Type B pancreatic cell (in vitro differentiated cells): ENCODE measurements at regions not wholly inside any gene's neighbourhood (a gene's known extent, or its start where the extent isn't known, plus 50 kb on each side); places are given as distances from the start of the nearest gene placed in this dataset.
"Not testable (repeated sequence)": the region's sequence is repeated elsewhere in the genome, so short reads cannot be mapped to it uniquely, and the experiment has no call there.

ENCODE experiments used
- DNase-seq: peaks from one replicate; pipeline ENCODE4 v3.0.0; 2021; ENCODE audit warnings: mixed read lengths; ENCODE audit not compliant: unreplicated experiment; ENCODE audit errors: extremely low spot score
- H3K27ac Mint-ChIP-seq: 2 replicates; pipeline ENCODE4 v1.8.0; 2021; ENCODE audit warnings: mild to moderate bottlenecking, mixed read lengths
- H3K27me3 Mint-ChIP-seq: 2 replicates; pipeline ENCODE4 v1.8.0; 2021; ENCODE audit warnings: mixed read lengths
- H3K36me3 Mint-ChIP-seq: 2 replicates; pipeline ENCODE4 v1.8.0; 2021; ENCODE audit warnings: mixed read lengths
- H3K4me1 Mint-ChIP-seq: one replicate; pipeline ENCODE4 v1.8.0; 2021; ENCODE audit warnings: mixed read lengths; ENCODE audit not compliant: unreplicated experiment
- H3K4me3 Mint-ChIP-seq: 2 replicates; pipeline ENCODE4 v1.8.0; 2021; ENCODE audit warnings: mild to moderate bottlenecking, mixed read lengths
- H3K9me3 Mint-ChIP-seq: 2 replicates; pipeline ENCODE4 v1.8.0; 2021; ENCODE audit warnings: mixed read lengths
- TF ChIP-seq, protein P1 (sequence below): fragments of 200-600 bp; sonication (generic); conservative IDR thresholded peaks from 2 replicates; pipeline ENCODE4 v1.5.0; 2021; ENCODE audit warnings: antibody characterized with exemption, mild to moderate bottlenecking

DNA sequence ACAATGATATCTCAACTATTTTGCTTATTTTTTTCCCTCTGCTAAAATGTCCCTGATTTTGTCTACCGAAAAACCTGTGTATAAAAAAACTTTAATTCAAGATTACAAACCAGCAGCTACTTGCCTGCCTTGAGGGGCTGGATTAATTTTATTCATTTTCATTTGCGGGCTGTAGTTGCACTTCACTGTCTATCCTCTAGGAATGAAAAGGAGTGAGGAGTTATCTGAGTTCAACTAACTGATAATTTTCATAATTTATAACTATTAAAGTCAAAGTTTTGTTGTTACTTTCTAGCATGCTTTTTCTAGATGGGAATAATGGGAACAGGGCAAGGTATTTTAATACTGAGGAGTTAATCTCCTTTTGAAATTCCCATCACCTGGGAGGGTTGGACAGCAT lies 50.3 kb upstream of the AGTPBP1 start:
- not testable (repeated sequence) for H3K4me3 Mint-ChIP-seq, H3K27ac Mint-ChIP-seq, H3K36me3 Mint-ChIP-seq, H3K9me3 Mint-ChIP-seq, H3K4me1 Mint-ChIP-seq, DNase-seq, H3K27me3 Mint-ChIP-seq
- TF ChIP-seq, protein P1, sequence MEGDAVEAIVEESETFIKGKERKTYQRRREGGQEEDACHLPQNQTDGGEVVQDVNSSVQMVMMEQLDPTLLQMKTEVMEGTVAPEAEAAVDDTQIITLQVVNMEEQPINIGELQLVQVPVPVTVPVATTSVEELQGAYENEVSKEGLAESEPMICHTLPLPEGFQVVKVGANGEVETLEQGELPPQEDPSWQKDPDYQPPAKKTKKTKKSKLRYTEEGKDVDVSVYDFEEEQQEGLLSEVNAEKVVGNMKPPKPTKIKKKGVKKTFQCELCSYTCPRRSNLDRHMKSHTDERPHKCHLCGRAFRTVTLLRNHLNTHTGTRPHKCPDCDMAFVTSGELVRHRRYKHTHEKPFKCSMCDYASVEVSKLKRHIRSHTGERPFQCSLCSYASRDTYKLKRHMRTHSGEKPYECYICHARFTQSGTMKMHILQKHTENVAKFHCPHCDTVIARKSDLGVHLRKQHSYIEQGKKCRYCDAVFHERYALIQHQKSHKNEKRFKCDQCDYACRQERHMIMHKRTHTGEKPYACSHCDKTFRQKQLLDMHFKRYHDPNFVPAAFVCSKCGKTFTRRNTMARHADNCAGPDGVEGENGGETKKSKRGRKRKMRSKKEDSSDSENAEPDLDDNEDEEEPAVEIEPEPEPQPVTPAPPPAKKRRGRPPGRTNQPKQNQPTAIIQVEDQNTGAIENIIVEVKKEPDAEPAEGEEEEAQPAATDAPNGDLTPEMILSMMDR, result peak; percentile 58

DNA sequence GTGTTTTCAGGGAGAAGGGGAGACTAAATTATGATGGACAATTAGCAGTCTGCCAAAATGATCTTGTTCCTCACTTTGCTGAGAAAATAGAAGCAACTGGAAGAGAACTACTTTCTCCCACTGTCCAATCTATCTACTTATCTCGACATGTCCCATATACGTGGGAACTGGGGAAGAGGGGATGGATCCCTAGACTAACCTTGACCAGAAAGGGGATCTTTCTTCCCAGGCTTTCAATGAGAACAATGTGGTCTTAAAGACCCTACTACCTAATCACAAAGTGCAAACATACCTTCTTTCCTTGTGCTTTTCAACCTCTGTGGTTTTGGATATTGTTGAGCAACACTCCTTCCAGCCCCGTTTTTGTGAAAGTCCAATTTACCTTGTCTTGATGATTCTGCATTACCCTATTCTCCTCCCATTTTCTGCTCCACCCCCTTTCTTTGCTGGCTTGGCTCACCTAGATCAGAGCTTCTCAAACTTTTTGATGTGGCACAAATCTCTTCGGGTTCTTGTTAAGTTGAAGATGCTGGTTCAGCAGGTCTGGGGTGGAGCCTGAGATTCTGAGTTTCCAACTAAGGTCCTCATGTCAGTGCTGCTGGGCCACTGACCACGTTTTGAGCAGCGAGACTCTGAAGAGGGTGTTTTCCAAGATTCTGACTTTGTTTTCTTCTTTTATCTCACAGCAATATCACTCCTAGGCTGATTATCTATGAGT lies 61.4 kb upstream of the AGTPBP1 start:
- not testable (repeated sequence) for H3K27ac Mint-ChIP-seq, H3K4me3 Mint-ChIP-seq, H3K27me3 Mint-ChIP-seq, H3K36me3 Mint-ChIP-seq, H3K9me3 Mint-ChIP-seq, H3K4me1 Mint-ChIP-seq, DNase-seq

DNA sequence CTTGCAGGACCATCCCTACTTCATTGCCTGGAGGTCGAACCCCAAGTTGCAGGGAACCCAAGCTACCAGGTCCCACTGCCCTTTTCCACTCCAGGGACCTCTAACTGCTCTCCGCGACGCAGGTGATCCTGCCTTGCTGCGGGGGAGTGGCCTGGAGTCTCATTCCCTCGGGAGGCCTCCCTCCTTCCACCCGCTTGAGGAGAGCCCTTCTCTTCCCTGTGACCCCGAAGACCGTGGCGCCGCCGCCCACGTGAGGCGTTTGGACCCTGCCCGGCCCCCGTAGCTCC lies 63.0 kb upstream of the AGTPBP1 start:
- H3K27me3 Mint-ChIP-seq, H3K4me3 Mint-ChIP-seq, H3K9me3 Mint-ChIP-seq, H3K27ac Mint-ChIP-seq, DNase-seq, H3K36me3 Mint-ChIP-seq: not testable (repeated sequence)
- peaks cover 10% of the 10 kb centered on the region for H3K4me1 Mint-ChIP-seq

DNA sequence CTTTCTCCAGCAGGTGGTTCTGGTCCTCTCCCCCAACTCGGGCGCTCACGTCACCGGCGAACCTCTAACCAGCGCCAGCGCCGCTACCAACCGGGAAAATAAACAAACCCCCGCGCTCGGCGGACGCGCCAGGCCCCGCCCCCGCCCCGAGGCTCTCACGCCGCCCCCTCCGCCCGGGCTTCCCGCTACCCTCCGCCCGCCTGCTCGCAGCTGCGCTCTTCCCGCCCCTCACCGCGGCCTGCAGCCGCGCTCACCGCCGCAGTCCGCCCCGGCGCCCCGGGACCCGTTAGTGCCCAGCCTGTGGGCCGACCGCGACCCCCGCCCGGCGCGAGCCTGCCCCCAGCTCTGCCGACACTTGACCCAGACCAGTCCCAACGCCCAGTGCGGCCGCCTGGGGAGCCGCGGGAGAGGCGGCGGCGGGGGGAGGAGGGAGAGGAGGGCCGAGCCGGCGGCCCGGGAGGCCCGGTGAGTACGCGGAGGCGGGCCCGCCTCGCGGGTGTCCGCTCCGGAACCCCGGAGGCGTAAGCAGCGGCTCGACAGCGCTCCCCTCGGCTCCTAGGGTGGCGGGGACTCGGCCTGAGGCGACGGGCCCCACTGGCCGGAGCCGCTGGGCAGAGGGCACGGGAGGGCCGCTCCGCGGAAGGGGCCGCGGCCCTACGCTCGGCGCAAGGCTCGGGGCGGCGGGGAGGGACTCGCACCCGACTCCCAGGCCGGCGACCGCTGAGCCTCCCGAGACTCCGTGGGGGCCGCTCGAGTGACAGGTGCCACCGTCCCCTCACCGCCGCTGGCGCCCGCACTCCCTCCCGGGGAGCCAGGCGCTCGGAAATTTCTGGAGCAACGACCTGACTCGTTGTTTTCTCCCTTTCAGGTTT lies 63.6 kb upstream of the AGTPBP1 start:
- H3K4me1 Mint-ChIP-seq, result peaks cover 10% of the 10 kb centered on the region
- DNase-seq, result peak; percentile 80
- TF ChIP-seq, protein P1, result peak; percentile 20
- H3K4me3 Mint-ChIP-seq, result peak overlapping the region; percentile 91
- H3K27me3 Mint-ChIP-seq, H3K9me3 Mint-ChIP-seq, H3K36me3 Mint-ChIP-seq: not testable (repeated sequence)
- H3K27ac Mint-ChIP-seq, result peak overlapping the region; percentile 80

DNA sequence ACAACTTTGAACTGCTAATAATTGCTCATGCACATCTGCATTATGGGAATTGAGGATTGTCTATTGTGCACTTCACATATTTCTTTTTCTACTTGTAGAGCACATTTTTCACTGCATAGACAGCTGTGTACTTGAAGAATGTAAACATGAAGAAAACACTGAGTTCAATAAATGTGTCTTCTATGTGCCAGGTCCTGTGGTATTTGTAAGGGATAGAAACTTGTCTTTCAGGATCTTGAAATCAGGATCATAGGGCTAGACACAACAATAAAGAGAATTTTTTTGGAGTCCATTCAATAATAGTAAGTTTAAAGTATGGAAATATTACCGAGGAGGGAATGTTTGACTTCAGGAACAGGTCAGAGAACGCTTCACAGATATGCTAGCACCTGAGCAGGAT lies 66.6 kb upstream of the AGTPBP1 start:
- DNase-seq, H3K27ac Mint-ChIP-seq, H3K9me3 Mint-ChIP-seq, H3K27me3 Mint-ChIP-seq: not testable (repeated sequence)
- Mint-ChIP-seq H3K4me3 (peak overlapping the region; percentile 60), H3K4me1 (peaks cover 10% of the 10 kb centered on the region), H3K36me3 (peaks cover 13% of the 10 kb centered on the region)

DNA sequence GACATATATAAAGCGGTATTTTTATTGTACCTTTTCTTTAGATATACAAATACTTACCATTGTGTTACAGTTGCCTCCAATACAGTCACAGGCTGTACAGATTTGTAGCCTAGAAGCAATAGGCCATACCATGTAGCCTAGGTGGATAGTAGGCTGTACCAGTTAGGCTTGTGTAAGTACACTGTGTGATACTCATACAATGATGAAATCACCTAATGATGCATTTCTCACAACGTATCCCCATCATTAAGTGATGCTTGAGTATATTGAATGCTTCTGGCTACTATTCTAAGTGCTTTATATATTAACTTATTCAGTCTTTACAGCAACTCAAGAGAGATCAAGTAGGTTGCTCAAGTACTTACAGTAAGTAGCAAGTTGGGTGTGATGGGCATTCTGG lies 71.6 kb upstream of the AGTPBP1 start:
- H3K27me3 Mint-ChIP-seq, H3K4me1 Mint-ChIP-seq, H3K36me3 Mint-ChIP-seq, H3K27ac Mint-ChIP-seq, DNase-seq, H3K4me3 Mint-ChIP-seq, H3K9me3 Mint-ChIP-seq: not testable (repeated sequence)

DNA sequence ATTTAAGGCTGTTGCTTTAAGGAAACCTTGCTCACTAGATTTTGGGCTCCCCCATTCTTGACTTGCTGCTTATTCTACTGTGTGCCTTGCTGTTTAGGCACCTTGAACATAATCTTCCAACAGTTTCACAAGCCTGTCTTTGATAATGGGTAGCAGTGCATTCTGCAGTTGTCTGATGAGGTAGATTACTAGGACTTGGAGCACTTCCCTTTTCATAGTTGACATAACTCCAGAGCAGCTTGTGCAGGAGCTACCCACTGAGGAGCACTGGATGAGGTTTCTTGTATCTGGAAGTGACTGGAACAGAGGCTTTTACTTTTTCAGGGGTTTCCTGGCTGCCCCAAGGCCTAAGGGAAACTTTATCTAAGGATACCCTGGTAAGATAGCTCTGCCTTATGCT lies 73.0 kb upstream of the AGTPBP1 start:
- not testable (repeated sequence) for H3K27me3 Mint-ChIP-seq, DNase-seq, H3K36me3 Mint-ChIP-seq, H3K9me3 Mint-ChIP-seq, H3K4me1 Mint-ChIP-seq, H3K4me3 Mint-ChIP-seq, H3K27ac Mint-ChIP-seq

DNA sequence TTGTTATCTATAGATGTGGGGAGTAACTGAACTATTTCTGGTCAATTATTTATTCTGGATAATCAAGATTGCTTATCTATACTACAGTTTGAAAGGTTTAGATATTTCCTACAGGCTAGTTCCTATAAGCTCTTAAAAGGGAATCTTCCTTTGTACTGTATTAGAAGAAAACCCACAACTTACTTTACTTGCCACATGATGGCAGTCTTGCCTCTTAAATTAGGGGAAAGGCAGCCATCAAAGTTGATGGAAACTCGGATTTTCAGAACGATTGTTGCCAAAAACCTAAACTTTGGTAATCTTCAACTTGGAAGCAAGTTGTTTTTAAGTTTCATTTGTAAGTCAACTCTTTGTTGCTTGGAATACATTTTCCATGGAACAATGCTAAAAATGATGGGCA lies 77.2 kb upstream of the AGTPBP1 start:
- H3K4me3 Mint-ChIP-seq, H3K9me3 Mint-ChIP-seq, H3K27ac Mint-ChIP-seq, H3K4me1 Mint-ChIP-seq, DNase-seq, H3K36me3 Mint-ChIP-seq, H3K27me3 Mint-ChIP-seq: not testable (repeated sequence)
- TF ChIP-seq, protein P1, result peak; percentile 78

DNA sequence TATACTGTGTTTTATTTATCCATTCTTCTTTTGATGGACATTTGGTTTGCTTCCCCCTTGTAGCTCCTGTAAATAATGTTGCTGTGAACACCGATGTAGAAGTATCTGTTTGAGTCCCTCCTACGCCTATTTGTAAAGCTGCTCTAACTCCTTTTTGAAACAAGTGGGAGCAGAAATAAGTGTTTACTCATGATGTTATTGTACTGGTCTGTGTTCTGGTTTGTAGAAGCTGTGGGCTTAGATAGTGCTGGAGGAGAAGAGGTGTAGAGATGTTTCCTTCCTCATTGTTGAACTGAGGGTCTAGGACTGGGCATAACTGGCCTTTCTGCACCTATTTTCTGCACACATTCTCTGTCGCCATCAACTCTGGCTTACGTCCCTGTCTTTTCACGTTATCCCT lies 78.8 kb upstream of the AGTPBP1 start:
- H3K27ac Mint-ChIP-seq, result not testable (repeated sequence)
- H3K36me3 Mint-ChIP-seq, result peaks cover 12% of the 10 kb centered on the region

More for the DNA sequence above, 78.8 kb upstream of the AGTPBP1 start:
- not testable (repeated sequence) for H3K4me1 Mint-ChIP-seq, H3K9me3 Mint-ChIP-seq, H3K27me3 Mint-ChIP-seq, DNase-seq, H3K4me3 Mint-ChIP-seq
